Mesendoderm (in vitro differentiated cells): ENCODE measurements at regions not wholly inside any gene's neighbourhood (a gene's known extent, or its start where the extent isn't known, plus 50 kb on each side); places are given as distances from the start of the nearest gene placed in this dataset.

Source experiments
- DNase-seq: peaks from one replicate; pipeline ENCODE4 v3.0.0; 2013
- H2AK5ac ChIP-seq: 2 replicates; pipeline ENCODE4 v1.6.1; 2013; ENCODE audit warnings: low read length, inconsistent platforms
- H2BK120ac ChIP-seq: 2 replicates; pipeline ENCODE4 v1.6.1; 2013; ENCODE audit warnings: low read depth, mild to moderate bottlenecking, low read length, moderate library complexity, mixed read lengths
- H2BK15ac ChIP-seq: replicated peaks from 2 replicates; pipeline ENCODE4 v1.6.1; 2013; ENCODE audit warnings: low read depth, mild to moderate bottlenecking, moderate library complexity
- H2BK5ac ChIP-seq: 2 replicates; pipeline ENCODE4 v1.6.1; 2013; ENCODE audit warnings: low read length, inconsistent platforms
- H3K18ac ChIP-seq: 2 replicates; pipeline ENCODE4 v1.6.1; 2013; ENCODE audit warnings: mild to moderate bottlenecking, low read length, mixed read lengths
- H3K23ac ChIP-seq: one replicate; pipeline ENCODE4 v1.6.1; 2013; ENCODE audit warnings: low read length
- H3K27ac ChIP-seq: 2 replicates; pipeline ENCODE4 v1.5.1; 2013; ENCODE audit warnings: low read depth, mild to moderate bottlenecking, inconsistent platforms, low read length, moderate library complexity
- H3K27me3 ChIP-seq: 2 replicates; pipeline ENCODE4 v1.6.1; 2013; ENCODE audit warnings: low read length, control low read depth, mild to moderate bottlenecking, inconsistent platforms; ENCODE audit not compliant: insufficient read depth, poor library complexity
- H3K36me3 ChIP-seq: 2 replicates; pipeline ENCODE4 v1.6.1; 2013; ENCODE audit warnings: low read length, inconsistent platforms; ENCODE audit not compliant: control insufficient read depth, insufficient read depth
- H3K4ac ChIP-seq: one replicate; pipeline ENCODE4 v1.6.1; 2013; ENCODE audit warnings: low read depth, mild to moderate bottlenecking, low read length, moderate library complexity
- H3K4me1 ChIP-seq: 2 replicates; pipeline ENCODE4 v1.6.1; 2013; ENCODE audit warnings: low read depth, low read length, inconsistent platforms; ENCODE audit not compliant: control insufficient read depth
- H3K4me2 ChIP-seq: 2 replicates; pipeline ENCODE4 v1.6.1; 2013; ENCODE audit warnings: low read length
- H3K4me3 ChIP-seq: 2 replicates; pipeline ENCODE4 v1.5.1; 2013; ENCODE audit warnings: mild to moderate bottlenecking, low read length
- H3K56ac ChIP-seq: one replicate; pipeline ENCODE4 v1.6.1; 2013; ENCODE audit warnings: low read length
- H3K79me1 ChIP-seq: 2 replicates; pipeline ENCODE4 v1.6.1; 2013; ENCODE audit warnings: low read length, inconsistent platforms
- H3K79me2 ChIP-seq: 2 replicates; pipeline ENCODE4 v1.6.1; 2013; ENCODE audit warnings: mild to moderate bottlenecking, low read length; ENCODE audit not compliant: control insufficient read depth, insufficient read depth
- H3K9ac ChIP-seq: 2 replicates; pipeline ENCODE4 v1.6.1; 2013; ENCODE audit warnings: low read length, inconsistent platforms
- H4K5ac ChIP-seq: one replicate; pipeline ENCODE4 v1.6.1; 2013; ENCODE audit warnings: low read length
- H4K8ac ChIP-seq: one replicate; pipeline ENCODE4 v1.6.1; 2013; ENCODE audit warnings: low read depth, mild to moderate bottlenecking, control low read depth, low read length, moderate library complexity
- WGBS: extraction: QIAGEN DNeasy Blood & Tissue Kit; methylation state at CpG from one replicate; pipeline ENCODE4 v1.1.7; 2013; ENCODE audit warnings: low lambda C conversion rate, missing lambda C conversion rate; ENCODE audit not compliant: insufficient coverage; ENCODE audit errors: extremely low coverage; 5-methylcytosine and 5-hydroxymethylcytosine counted together

DNA sequence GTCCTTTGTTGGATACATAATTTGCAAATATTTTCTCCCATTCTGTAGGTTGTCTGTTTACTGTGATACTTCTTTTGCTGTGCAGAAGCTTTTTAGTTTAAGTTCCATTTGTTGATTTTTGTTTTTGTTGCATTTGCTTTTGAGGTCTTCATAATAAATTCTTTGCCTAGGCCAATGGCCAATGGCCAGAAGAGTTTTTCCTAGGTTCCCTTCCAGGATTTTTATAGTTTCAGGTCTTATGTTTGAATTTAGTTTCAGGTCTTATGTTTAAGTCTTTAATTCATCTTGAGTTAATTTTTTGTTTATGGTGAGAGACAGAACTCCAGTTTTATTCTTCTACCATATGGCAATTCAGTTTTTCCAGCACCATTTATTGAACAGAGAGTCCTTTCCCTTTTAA is 90.1 kb upstream of the GOT2 start:
- Histone ChIP-seq H3K4me3 (no peak overlapping the region), H2BK15ac (no peak overlapping the region), H2BK5ac (no peak overlapping the region), H3K4me1 (no peaks in the 10 kb centered on the region), H4K5ac (no peak overlapping the region), H3K4me2 (no peak overlapping the region), H3K56ac (no peak overlapping the region), H4K8ac (no peak overlapping the region), H3K4ac (no peak overlapping the region), H3K18ac (no peak overlapping the region), H3K79me2 (no peaks in the 10 kb centered on the region), H3K79me1 (no peaks in the 10 kb centered on the region), H3K9ac (no peak overlapping the region), H3K27me3 (no peaks in the 10 kb centered on the region), H2AK5ac (no peak overlapping the region), H3K23ac (no peak overlapping the region), H3K36me3 (no peaks in the 10 kb centered on the region), H2BK120ac (no peak overlapping the region), H3K27ac (no peak overlapping the region)
- no peak for DNase-seq

DNA sequence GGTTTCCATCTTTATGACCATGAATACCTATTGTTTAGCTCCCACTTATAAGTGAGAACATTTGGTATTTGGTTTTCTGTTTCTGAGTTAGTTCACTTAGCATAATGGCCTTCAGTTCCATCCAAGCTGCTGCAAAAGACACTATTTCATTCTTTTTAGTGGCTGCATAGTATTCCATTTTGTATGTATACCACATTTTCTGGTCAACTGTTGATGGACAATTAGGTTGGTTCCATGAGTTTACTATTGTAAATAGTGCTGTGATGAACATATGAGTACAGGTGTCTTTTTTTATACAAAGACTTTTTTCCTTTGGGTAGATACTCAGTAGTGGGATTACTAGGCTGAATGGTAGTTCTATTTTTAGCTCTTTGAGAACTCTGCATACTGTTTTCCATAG is 87.8 kb upstream of the GOT2 start:
- Histone ChIP-seq H4K8ac (no peak overlapping the region), H2BK15ac (no peak overlapping the region), H2BK120ac (no peak overlapping the region), H3K36me3 (no peaks in the 10 kb centered on the region), H3K18ac (no peak overlapping the region), H2AK5ac (no peak overlapping the region), H3K9ac (no peak overlapping the region), H3K79me2 (no peaks in the 10 kb centered on the region), H3K4me2 (no peak overlapping the region), H3K4me3 (no peak overlapping the region), H4K5ac (no peak overlapping the region), H3K4ac (no peak overlapping the region), H3K27ac (no peak overlapping the region), H3K27me3 (no peaks in the 10 kb centered on the region), H2BK5ac (no peak overlapping the region), H3K79me1 (no peaks in the 10 kb centered on the region), H3K4me1 (no peaks in the 10 kb centered on the region), H3K56ac (no peak overlapping the region), H3K23ac (no peak overlapping the region)
- DNase-seq = no peak

DNA sequence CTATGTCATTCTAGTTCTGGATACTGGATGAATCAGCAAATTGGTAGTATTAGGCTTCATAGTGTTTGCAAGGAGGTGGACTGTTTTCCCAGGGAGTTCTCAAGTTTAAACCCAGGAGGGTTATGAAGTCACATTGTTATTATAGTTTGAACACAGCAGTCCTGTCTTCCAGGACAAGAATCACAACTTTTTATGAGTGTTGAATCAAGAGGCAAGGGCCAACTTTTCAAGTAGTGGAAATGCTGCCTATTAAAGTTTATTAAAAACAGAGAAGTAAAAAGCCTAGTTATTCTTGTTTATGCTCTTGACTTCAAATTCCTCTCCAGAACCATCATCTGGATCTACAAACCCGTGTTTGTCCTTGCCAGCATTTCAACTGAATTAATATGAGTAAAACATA is 86.3 kb upstream of the GOT2 start:
- H2BK120ac ChIP-seq = no peak overlapping the region
- no peak overlapping the region for H3K23ac ChIP-seq
- H3K56ac ChIP-seq = no peak overlapping the region
- H4K5ac ChIP-seq = no peak overlapping the region
- H3K4me2 ChIP-seq = no peak overlapping the region
- no peak overlapping the region for H3K27ac ChIP-seq
- H3K36me3 ChIP-seq = no peaks in the 10 kb centered on the region
- no peaks in the 10 kb centered on the region for H3K27me3 ChIP-seq
- no peak overlapping the region for H2BK5ac ChIP-seq
- H3K79me1 ChIP-seq = no peaks in the 10 kb centered on the region
- H3K79me2 ChIP-seq = no peaks in the 10 kb centered on the region
- no peaks in the 10 kb centered on the region for H3K4me1 ChIP-seq
- no CpG with 5 or more reads among the region's 1 CpG for WGBS
- H4K8ac ChIP-seq = no peak overlapping the region
- no peak overlapping the region for H3K18ac ChIP-seq
- no peak overlapping the region for H3K9ac ChIP-seq
- H2AK5ac ChIP-seq = no peak overlapping the region
- H3K4me3 ChIP-seq = no peak overlapping the region
- H2BK15ac ChIP-seq = no peak overlapping the region
- no peak for DNase-seq
- H3K4ac ChIP-seq = no peak overlapping the region

DNA sequence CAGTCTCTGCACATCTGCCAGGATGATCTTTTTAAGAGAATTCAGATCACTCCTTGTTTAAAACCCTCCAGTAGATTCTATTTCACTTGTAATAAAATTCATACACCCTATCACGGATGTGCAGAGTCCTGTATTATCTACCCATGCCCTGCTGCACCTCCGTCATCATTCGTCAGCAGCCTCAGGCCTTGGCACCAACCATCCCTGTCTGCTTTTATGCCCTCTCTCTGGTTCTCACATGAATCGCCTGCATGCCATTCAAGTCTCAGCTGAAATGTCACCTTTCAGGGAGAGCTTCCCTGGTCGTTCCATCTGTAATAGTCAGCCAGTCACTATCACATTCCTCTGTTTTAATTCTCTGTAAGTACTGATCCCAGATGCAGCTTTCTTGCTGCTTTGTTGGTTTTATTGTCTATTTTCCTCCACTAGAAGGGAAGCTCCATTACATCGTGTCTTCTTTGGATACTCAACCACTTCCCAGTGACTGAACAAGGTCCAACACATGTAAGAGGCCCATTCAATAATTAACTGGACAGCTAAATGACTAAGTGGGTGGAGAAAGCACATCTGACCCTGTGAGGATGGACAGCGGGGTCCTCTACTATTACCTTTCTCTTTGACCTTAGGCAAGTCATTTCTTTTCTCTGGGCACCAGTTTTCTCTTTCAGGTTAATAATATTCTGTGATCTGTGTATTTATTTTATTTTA is 81.2 kb upstream of the GOT2 start:
- no peak overlapping the region for H3K23ac ChIP-seq
- no peak overlapping the region for H4K5ac ChIP-seq
- no peaks in the 10 kb centered on the region for H3K27me3 ChIP-seq
- no peak overlapping the region for H4K8ac ChIP-seq
- DNase-seq = no peak
- H3K56ac ChIP-seq = no peak overlapping the region
- no peak overlapping the region for H3K18ac ChIP-seq
- no peak overlapping the region for H2BK15ac ChIP-seq
- H3K9ac ChIP-seq = no peak overlapping the region
- no peaks in the 10 kb centered on the region for H3K79me2 ChIP-seq
- no peak overlapping the region for H3K27ac ChIP-seq
- no CpG with 5 or more reads among the region's 7 CpGs for WGBS
- H3K4ac ChIP-seq = no peak overlapping the region
- no peaks in the 10 kb centered on the region for H3K79me1 ChIP-seq
- no peak overlapping the region for H2AK5ac ChIP-seq
- no peak overlapping the region for H2BK120ac ChIP-seq
- H3K36me3 ChIP-seq = no peaks in the 10 kb centered on the region
- no peak overlapping the region for H2BK5ac ChIP-seq
- no peaks in the 10 kb centered on the region for H3K4me1 ChIP-seq
- no peak overlapping the region for H3K4me2 ChIP-seq
- no peak overlapping the region for H3K4me3 ChIP-seq

DNA sequence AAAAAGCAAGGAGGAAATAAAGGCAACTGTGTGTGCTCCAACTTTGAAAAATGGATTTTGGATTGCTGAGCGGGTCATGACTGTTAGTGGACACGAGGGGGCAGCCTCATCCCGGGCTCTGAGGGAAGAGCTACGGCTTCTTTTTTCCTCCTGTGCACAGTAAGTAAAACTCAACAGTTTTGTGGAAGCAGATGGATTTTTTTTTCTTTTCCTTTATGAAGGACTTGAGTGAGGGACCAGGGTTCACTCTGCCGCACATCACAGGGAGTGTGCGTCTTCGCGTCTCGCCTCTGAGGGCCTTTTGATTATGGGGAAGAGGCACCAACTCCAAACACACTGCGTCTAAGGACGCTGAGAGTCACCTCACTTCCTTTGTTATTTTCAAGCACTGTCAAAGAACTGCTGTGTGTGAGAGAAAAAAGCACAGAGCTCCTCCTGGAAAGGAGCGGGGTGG is 80.3 kb upstream of the GOT2 start:
- H3K18ac ChIP-seq = no peak overlapping the region
- H3K23ac ChIP-seq = no peak overlapping the region
- H3K4me2 ChIP-seq = peak overlapping the region; percentile 33
- no peak overlapping the region for H2BK15ac ChIP-seq
- no peaks in the 10 kb centered on the region for H3K79me2 ChIP-seq
- H2AK5ac ChIP-seq = no peak overlapping the region
- no peak overlapping the region for H3K4me3 ChIP-seq
- no peak overlapping the region for H4K8ac ChIP-seq
- H3K56ac ChIP-seq = peak overlapping the region; percentile 84
- no peaks in the 10 kb centered on the region for H3K36me3 ChIP-seq
- H3K4ac ChIP-seq = no peak overlapping the region
- peak overlapping the region; percentile 44 for H3K9ac ChIP-seq
- no peak overlapping the region for H2BK120ac ChIP-seq
- no peaks in the 10 kb centered on the region for H3K79me1 ChIP-seq
- no CpG with 5 or more reads among the region's 12 CpGs for WGBS
- no peak overlapping the region for H3K27ac ChIP-seq
- no peak overlapping the region for H2BK5ac ChIP-seq
- H3K4me1 ChIP-seq = no peaks in the 10 kb centered on the region
- peak; percentile 51 for DNase-seq
- no peak overlapping the region for H4K5ac ChIP-seq
- no peaks in the 10 kb centered on the region for H3K27me3 ChIP-seq

DNA sequence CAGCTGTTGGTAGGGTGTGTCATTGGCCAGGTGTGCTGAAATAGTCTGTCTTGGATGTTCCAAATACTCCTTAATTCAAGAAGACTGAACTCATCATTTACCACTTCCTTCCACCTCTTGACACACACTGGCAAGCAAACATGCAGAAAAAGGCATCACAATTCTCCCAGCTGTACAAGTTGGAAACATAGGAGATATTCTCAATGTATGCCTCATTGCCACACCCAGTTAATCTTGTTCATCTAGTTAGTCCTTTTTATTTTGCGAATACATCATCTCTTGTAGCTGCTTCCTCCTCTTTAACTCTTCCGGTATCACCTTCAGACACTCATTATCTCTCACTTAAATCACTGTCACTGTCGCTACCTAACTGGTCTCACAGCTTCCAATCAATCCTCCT is 75.1 kb upstream of the GOT2 start:
- Histone ChIP-seq H3K36me3 (no peaks in the 10 kb centered on the region), H3K4me2 (no peak overlapping the region), H3K4me1 (no peaks in the 10 kb centered on the region), H3K4ac (no peak overlapping the region), H3K56ac (no peak overlapping the region), H3K18ac (no peak overlapping the region), H2BK5ac (no peak overlapping the region), H3K79me2 (no peaks in the 10 kb centered on the region), H4K8ac (no peak overlapping the region), H3K27me3 (no peaks in the 10 kb centered on the region), H4K5ac (no peak overlapping the region), H3K4me3 (no peak overlapping the region), H2BK120ac (no peak overlapping the region), H3K27ac (no peak overlapping the region), H2BK15ac (no peak overlapping the region), H3K23ac (no peak overlapping the region), H2AK5ac (no peak overlapping the region), H3K79me1 (no peaks in the 10 kb centered on the region), H3K9ac (no peak overlapping the region)
- no CpG with 5 or more reads among the region's 3 CpGs for WGBS
- DNase-seq = no peak
